CD4-positive, alpha-beta T cell treated with Interleukin-4 for 1 hour (primary cell): ENCODE measurements at regions not wholly inside any gene's neighbourhood (a gene's known extent, or its start where the extent isn't known, plus 50 kb on each side); places are given as distances from the start of the nearest gene placed in this dataset.

Experiments used
- DNase-seq, 2 donors: peaks; one replicate each; pipeline ENCODE4 v3.0.0-alpha.2; 2020 to 2022

- DNase-seq: no peak
Observed at GRCh38 chr18:60445341-60445740, 72.8 kb upstream of the MC4R start.

GRCh38 chr18:60446821-60447220 lies 74.2 kb upstream of the MC4R start:
- no peak for DNase-seq

- DNase-seq: no peak
Observed at GRCh38 chr18:60448487-60449267, 76.1 kb upstream of the MC4R start.

- DNase-seq: no peak
Observed at GRCh38 chr18:60452421-60452820, 79.8 kb upstream of the MC4R start.

GRCh38 chr18:60466677-60467076 lies 94.1 kb upstream of the MC4R start:
- no peak for DNase-seq

GRCh38 chr18:60469387-60470100 lies 97.0 kb upstream of the MC4R start:
- DNase-seq: no peak

GRCh38 chr18:60471652-60472051 lies 99.1 kb upstream of the MC4R start:
- DNase-seq: no peak

- no peak for DNase-seq
Observed at GRCh38 chr18:60485201-60485600, 112.6 kb upstream of the MC4R start.

- DNase-seq: no peak
Observed at GRCh38 chr18:60493066-60493465, 120.5 kb upstream of the MC4R start.

- DNase-seq: no peak
Observed at GRCh38 chr18:60499675-60500074, 127.1 kb upstream of the MC4R start.

- no peak for DNase-seq
Observed at GRCh38 chr18:60500960-60501359, 128.4 kb upstream of the MC4R start.

GRCh38 chr18:60502591-60502990 lies 130.0 kb upstream of the MC4R start:
- DNase-seq: no peak

GRCh38 chr18:60503199-60503598 lies 130.6 kb upstream of the MC4R start:
- no peak for DNase-seq

GRCh38 chr18:60506190-60506589 lies 133.6 kb upstream of the MC4R start:
- no peak for DNase-seq

GRCh38 chr18:60506682-60507081 lies 134.1 kb upstream of the MC4R start:
- no peak for DNase-seq

GRCh38 chr18:60508108-60508507 lies 135.5 kb upstream of the MC4R start:
- DNase-seq: no peak

- no peak for DNase-seq
Observed at GRCh38 chr18:60534538-60534937, 162.0 kb upstream of the MC4R start.

- no peak for DNase-seq
Observed at GRCh38 chr18:60537074-60537473, 164.5 kb upstream of the MC4R start.

- DNase-seq: no peak
Observed at GRCh38 chr18:60538891-60539290, 166.3 kb upstream of the MC4R start.

- no peak for DNase-seq
Observed at GRCh38 chr18:60541661-60542060, 169.1 kb upstream of the MC4R start.

GRCh38 chr18:60543646-60544045 lies 171.1 kb upstream of the MC4R start:
- no peak for DNase-seq

GRCh38 chr18:60549338-60549960 lies 176.9 kb upstream of the MC4R start:
- peak in 1 of 2 donors; percentile 20 for DNase-seq

GRCh38 chr18:60552948-60553347 lies 180.4 kb upstream of the MC4R start:
- no peak for DNase-seq

GRCh38 chr18:60554967-60555366 lies 182.4 kb upstream of the MC4R start:
- no peak for DNase-seq
